NCI-H1092 (cell line): ENCODE measurements at regions not wholly inside any gene's neighbourhood (a gene's known extent, or its start where the extent isn't known, plus 50 kb on each side); places are given as distances from the start of the nearest gene placed in this dataset.
"Not testable (repeated sequence)": the region's sequence is repeated elsewhere in the genome, so short reads cannot be mapped to it uniquely, and the experiment has no call there.

Experiments used
- DNase-seq: peaks from one replicate; lab custom pipeline; 2025; lab: John Stamatoyannopoulos, UW

GRCh38 chr5:40277161-40277906, 402.4 kb upstream of the PTGER4 start:
- DNase-seq: no peak

DNA sequence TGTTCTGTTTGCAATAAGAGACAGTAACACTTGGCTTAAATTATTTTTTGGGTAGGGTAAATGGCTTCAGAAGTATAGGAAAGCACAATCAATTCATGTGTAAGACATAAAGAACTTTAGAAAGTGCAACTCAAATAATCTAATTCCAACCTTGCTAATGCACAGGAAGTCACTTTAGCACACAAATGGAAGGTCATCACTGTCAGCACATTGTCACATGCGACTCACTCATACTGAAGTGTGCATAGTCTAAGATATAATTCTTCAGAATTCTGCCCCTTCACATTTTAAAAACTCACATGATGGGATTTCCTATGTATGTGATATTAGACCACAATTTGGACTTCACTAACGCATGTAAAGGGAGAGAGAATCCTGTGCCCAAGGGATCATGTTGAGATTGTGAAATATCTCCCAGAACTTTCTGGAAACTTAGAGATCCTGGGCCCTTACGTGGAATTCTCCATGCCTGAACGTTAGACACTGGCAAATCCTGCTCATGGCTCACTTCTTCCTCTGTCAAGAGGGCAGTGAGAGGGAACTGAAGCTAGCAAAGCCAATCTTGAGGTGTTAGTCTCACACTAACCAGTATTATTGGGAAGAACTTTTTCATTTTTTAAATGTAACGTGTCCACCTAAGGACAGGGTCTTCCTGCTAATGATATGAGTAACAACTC, 403.2 kb upstream of the PTGER4 start:
- DNase-seq: no peak

- no peak for DNase-seq
Measured at GRCh38 chr5:40274568-40274967, 405.1 kb upstream of the PTGER4 start.

DNA sequence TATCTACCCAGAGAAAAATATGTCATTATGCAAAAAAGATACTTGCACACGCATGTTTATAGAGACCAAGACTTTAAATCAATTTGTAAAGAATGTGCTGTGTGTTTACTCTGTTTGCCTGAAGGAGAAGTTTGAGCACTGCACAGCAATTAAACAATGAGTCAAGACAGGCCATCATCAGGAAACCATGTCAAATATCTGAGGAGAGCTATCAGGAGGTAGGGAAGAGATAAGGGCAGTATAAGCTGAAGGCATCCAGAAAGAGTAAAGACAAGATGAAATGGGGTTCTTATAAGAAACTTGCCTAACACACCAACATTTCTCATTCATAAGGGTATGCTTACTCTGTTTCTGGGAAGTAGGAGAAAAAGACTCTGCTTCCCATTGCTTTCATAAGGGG, 405.8 kb upstream of the PTGER4 start:
- DNase-seq: no peak

- DNase-seq: no peak
Measured at GRCh38 chr5:40271476-40271875, 408.2 kb upstream of the PTGER4 start.

DNA sequence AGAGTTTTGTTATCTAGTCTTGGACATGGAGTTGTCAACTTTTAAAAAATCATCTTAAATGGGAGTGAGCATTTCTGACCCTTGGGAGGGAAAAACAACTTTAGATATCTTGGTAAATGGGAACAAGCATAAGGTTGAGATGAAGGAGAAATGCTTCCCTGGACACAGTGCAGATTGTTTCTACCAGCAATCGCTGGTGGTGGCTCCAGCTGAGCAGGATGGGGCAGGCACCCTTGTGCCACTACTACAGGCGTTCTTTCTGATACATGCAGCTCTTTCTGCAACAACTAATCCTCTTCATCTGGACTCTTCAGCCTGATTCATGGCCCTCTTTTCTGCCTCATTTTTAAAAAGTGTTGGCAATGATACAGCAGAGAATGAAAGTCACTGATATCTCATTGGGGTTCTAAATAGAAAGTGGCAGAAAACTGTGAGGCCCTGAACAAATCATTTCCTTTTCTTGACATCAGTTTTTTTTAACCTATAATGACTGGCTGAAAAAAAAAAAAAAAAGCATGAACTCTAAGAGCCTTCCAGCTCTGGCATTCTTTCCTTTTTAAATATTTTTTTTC, 409.4 kb upstream of the PTGER4 start:
- DNase-seq: no peak

DNA sequence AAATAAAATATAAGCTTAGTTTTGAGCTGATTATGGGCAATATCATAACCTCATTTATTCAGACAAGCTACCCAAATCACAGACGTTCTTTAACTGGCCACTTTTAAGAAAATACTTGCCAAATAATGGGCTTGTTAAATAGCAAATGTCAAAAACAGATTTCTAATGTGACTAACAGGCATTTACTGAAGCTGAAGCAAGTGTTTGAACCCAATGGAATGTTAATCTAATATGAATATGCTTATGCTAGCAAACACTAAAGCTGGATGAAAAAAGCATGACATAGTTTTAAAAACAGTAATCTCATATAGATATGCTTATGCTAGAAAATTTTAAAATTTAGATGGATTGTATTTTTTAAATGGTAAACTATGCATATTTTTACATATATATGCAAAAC, 411.6 kb upstream of the PTGER4 start:
- DNase-seq: no peak

GRCh38 chr5:40266952-40267351, 412.8 kb upstream of the PTGER4 start:
- no peak for DNase-seq

GRCh38 chr5:40261984-40262383, 417.7 kb upstream of the PTGER4 start:
- DNase-seq: no peak

DNA sequence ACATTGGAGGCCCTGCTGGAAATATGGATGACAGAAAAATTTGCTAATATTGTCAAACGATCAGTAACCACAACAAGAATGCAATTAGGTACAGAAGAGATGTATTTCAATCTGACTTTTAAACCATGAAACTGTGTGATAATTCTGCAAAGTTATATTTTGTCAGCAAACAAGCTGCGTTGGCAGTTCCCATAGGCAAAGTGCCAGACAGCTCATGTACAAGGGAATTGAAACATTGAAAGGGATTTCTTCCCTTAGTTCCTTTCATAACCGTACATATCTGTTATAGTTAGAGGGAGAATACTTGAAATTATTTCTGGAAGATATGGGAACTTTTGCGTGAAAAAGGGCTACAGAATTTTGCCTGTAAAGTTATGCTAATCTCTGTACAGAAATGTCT, 419.4 kb upstream of the PTGER4 start:
- DNase-seq: no peak

- no peak for DNase-seq
Measured at GRCh38 chr5:40258222-40258621, 421.5 kb upstream of the PTGER4 start.

- no peak for DNase-seq
Measured at GRCh38 chr5:40240671-40241070, 439.0 kb upstream of the PTGER4 start.

DNA sequence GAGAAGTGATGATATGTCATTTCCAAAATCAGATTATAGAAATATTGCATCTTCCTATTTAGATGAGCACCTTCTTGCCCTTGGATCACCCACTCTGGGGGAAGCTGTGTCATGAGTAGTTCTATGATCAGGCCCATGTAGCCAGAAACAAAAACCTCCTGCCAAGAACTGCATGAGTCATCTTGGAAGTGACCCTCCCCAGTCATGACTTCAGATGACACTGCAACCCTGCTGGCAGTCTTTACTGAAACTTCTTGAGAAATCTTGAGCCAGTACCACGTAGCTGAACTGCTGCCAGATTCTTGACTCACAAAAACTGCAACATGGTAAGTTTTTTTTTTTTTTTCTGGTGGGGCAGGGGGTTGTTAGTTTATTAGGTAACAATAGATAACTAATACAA, 439.6 kb upstream of the PTGER4 start:
- no peak for DNase-seq

GRCh38 chr5:40238066-40238745, 441.5 kb upstream of the PTGER4 start:
- no peak for DNase-seq

DNA sequence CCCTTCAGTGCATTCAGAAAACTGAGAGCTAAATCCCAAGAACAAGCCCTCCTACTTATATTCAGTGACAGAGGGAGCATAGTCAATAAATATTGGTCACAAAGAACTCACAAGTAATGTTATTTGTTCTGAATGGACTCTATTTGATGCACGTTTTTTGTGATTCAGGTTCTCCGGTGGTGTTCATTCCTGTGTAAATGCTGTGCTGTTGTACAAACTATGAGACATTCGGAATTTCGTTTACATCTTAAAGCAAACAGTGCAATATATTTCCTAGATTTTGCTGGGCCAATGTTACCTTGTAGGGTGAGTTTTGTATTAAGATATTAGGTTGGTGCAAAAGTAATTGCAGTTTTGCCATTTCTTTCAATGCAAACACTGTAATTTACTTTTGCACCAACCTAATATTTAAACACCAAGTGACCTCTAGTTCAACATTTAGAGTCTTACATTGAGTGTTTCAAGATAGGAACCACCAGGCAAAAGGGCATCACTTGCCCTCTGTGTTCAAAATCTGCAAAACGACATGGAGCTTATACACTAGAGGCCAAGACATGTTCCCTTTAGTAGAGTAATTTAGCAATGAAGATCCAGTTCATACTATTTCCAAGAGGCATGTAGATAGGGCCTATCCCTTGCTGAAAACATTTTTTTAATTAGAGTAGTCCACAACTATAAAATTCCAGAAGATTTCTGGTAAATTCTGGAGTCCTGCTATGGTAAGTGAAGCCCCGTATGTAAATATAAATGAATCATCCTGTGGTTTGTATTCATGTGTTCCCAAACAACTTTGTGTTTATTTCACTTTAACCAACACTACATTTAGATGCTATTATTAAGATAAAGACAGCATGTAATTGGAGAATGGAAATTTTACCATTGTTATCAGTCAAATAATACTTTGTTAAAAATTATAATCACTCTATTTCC, 444.0 kb upstream of the PTGER4 start:
- DNase-seq: no peak

GRCh38 chr5:40233268-40233667, 446.4 kb upstream of the PTGER4 start:
- no peak for DNase-seq

DNA sequence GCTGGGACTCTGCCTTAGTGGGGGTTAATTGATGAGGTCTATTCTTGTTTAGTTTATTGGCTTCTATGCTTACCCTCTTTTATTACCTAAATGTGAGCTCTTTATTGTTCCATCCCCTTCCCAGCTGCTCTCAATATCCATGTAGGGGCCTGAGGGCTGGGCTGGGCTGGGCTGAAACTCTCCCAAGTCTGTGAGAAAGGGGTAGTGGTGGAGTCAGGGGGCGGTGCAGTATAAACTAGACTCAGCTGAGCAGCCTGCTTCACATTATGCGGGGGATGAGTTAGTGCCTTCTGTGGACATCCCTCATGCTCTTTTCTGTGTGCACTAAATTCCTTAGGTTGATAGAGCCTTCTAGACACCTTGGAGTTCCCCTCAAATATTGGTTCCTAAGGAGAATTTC, 451.8 kb upstream of the PTGER4 start:
- DNase-seq: no peak

DNA sequence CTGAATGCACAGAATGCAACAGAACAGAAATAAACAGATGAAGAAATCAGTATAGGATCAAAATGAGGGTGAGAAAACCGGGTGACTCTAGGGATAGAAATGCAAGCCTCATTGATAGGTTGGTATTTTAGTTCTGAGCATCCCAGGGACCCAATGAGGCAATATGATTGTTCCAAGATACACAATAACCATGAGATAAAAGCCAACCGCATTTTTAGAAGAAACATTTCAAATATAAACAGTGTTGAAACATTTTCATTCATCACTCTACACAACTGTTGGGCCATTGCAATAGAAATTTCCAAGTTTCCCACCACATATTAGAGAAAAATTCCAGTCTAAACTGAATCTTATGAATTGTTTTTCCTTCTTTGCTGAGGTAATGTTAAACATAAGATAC, 452.3 kb upstream of the PTGER4 start:
- no peak for DNase-seq

DNA sequence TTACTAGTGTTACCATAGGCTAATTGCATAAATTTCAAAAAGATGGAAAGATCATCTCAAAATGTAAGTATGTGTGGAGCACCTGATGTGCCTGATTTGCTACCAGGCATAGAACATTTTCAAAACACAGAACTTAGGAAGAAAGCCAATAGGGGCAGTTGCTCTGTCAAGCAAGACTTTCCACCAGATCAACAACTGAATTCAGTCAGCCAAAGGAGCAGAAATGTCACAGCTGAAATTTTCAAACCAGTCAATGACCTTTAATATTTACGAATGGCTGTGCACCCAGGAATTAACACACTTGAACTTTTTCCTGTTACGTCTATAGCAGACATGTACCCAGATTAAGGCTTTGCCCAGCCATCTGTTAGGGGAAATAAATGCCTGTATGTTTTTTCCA, 452.8 kb upstream of the PTGER4 start:
- DNase-seq: no peak

GRCh38 chr5:40225147-40225546, 454.6 kb upstream of the PTGER4 start:
- not testable (repeated sequence) for DNase-seq

- no peak for DNase-seq
Measured at GRCh38 chr5:40224421-40224820, 455.3 kb upstream of the PTGER4 start.

DNA sequence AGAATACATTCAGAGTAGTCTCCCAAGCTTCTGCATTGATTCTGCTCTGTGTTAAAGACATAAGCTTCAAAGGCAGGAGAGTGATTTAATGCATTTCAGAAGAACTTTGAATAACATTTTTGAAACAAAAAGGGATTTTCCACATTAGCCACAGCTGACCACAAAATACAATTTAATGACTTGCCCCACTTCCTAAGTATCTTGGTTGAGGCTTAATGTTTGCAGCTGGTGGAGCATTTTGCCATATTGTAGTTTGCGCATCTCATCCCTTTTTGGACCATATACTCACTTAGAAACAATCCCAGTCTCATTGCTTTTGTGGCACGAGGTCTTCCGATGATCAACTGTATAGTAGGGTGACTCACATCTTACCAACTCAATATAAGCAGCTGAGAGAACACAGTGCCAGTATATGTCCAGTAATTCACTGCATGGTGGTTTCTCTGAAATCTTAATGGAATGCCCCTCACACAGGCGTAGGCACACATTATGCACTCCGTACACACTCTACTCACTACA, 455.8 kb upstream of the PTGER4 start:
- no peak for DNase-seq
